ENCODE measurements at regions not wholly inside any gene's neighbourhood (a gene's known extent, or its start where the extent isn't known, plus 50 kb on each side); places are given as distances from the start of the nearest gene placed in this dataset.

DNA sequence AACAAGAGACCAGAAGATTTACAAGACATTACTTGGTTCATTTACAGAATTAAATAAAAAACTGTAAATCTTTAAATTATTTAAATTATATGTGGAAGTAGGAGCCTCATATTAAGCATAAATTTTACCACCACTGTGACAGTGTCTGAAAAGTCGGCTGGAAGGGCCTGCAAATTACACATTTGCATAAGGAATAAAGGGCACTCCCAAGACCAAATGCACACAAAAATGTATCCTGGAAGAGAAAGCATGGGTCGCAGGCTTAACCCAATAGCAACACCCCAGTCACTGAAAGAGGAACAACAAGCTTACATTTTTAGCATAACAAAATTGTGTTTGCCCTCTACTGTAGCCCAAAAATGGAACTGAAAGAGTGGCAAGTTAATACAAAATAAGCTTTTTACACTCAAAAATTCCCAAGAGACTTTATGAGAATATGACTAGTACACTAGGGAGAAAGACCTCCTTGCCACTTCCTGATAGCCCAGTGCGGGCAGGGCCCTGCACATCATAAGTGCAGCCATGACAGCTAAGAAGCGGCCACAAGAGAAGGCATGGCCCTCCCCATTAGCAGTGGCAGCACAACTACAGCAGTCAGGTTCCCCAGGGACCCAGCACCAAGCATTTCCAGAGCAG, 482.0 kb downstream of the DTWD2 start:
- TF ChIP-seq, protein P1, sequence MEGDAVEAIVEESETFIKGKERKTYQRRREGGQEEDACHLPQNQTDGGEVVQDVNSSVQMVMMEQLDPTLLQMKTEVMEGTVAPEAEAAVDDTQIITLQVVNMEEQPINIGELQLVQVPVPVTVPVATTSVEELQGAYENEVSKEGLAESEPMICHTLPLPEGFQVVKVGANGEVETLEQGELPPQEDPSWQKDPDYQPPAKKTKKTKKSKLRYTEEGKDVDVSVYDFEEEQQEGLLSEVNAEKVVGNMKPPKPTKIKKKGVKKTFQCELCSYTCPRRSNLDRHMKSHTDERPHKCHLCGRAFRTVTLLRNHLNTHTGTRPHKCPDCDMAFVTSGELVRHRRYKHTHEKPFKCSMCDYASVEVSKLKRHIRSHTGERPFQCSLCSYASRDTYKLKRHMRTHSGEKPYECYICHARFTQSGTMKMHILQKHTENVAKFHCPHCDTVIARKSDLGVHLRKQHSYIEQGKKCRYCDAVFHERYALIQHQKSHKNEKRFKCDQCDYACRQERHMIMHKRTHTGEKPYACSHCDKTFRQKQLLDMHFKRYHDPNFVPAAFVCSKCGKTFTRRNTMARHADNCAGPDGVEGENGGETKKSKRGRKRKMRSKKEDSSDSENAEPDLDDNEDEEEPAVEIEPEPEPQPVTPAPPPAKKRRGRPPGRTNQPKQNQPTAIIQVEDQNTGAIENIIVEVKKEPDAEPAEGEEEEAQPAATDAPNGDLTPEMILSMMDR (IDR thresholded peaks at IDR 0.05): no peak
- TF ChIP-seq POLR2A (IDR thresholded peaks at IDR 0.05; ENCODE audit: low read length): no peak
- TF ChIP-seq PHF8 (IDR thresholded peaks at IDR 0.05; ENCODE audit: borderline replicate concordance, low read depth): no peak
- no peak for TF ChIP-seq EP300 (IDR thresholded peaks at IDR 0.05)
- TF ChIP-seq JUNB (IDR thresholded peaks at IDR 0.05): no peak
- no peak for TF ChIP-seq MYC (IDR thresholded peaks at IDR 0.05; ENCODE audit: borderline replicate concordance, low read length)
- TF ChIP-seq, protein P2, sequence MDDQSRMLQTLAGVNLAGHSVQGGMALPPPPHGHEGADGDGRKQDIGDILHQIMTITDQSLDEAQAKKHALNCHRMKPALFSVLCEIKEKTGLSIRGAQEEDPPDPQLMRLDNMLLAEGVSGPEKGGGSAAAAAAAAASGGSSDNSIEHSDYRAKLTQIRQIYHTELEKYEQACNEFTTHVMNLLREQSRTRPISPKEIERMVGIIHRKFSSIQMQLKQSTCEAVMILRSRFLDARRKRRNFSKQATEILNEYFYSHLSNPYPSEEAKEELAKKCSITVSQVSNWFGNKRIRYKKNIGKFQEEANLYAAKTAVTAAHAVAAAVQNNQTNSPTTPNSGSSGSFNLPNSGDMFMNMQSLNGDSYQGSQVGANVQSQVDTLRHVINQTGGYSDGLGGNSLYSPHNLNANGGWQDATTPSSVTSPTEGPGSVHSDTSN (IDR thresholded peaks at IDR 0.05): no peak
- no peak for TF ChIP-seq CEBPB (IDR thresholded peaks at IDR 0.05)
- TF ChIP-seq, protein P3, sequence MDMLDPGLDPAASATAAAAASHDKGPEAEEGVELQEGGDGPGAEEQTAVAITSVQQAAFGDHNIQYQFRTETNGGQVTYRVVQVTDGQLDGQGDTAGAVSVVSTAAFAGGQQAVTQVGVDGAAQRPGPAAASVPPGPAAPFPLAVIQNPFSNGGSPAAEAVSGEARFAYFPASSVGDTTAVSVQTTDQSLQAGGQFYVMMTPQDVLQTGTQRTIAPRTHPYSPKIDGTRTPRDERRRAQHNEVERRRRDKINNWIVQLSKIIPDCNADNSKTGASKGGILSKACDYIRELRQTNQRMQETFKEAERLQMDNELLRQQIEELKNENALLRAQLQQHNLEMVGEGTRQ (IDR thresholded peaks at IDR 0.05): no peak
- TF ChIP-seq, protein P4, sequence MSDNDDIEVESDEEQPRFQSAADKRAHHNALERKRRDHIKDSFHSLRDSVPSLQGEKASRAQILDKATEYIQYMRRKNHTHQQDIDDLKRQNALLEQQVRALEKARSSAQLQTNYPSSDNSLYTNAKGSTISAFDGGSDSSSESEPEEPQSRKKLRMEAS (IDR thresholded peaks at IDR 0.05): no peak
